GM13977 (cell line): ENCODE measurements at regions not wholly inside any gene's neighbourhood (a gene's known extent, or its start where the extent isn't known, plus 50 kb on each side); places are given as distances from the start of the nearest gene placed in this dataset.

Experiments used
- DNase-seq: peaks from one replicate; pipeline ENCODE4 v3.0.0; 2012; ENCODE audit warnings: low spot score
- in situ Hi-C: fragments of 300-500 bp; cut with MboI; formaldehyde crosslinking; loops from one replicate; pipeline ENCODE4 v1.12.0; 2022; ENCODE audit warnings: low sequenced_read_pairs, low pct_unique_long_range_greater_than_20kb, mixed read lengths, inconsistent platforms; ENCODE audit not compliant: unreplicated experiment
- TF ChIP-seq, protein P1 (sequence below): IDR thresholded peaks from 2 replicates; pipeline ENCODE4 v1.5.1; 2012; ENCODE audit warnings: mild to moderate bottlenecking, control low read depth; ENCODE audit not compliant: insufficient read depth; ENCODE audit errors: extremely low read depth, missing control alignments

DNA sequence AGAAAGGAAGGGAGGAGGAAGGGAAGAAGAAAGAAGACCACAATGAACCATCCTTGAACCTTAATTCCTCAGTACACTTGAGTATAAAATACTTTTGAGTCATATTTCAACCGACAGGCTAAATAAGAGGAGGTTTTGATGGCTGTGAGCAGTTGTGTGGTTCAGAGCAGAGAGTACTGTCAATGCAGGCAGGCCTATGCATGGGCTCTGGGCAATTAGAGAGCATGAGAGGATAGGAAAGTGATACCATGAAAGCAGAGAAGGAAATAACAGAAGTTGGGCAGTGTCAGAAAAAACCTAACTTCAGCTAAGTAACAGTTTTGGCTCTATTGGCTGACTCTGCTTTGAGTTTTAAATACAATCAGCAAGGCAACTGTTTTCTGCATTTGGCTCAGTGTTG, 123.6 kb upstream of the STK17B start:
- DNase-seq, result no peak
- in situ Hi-C loops, result loop anchor here (25.0 kb wide), 1 partner anchor 467 kb away; no protein-coding TSS in a partner anchor
- TF ChIP-seq, protein P1, sequence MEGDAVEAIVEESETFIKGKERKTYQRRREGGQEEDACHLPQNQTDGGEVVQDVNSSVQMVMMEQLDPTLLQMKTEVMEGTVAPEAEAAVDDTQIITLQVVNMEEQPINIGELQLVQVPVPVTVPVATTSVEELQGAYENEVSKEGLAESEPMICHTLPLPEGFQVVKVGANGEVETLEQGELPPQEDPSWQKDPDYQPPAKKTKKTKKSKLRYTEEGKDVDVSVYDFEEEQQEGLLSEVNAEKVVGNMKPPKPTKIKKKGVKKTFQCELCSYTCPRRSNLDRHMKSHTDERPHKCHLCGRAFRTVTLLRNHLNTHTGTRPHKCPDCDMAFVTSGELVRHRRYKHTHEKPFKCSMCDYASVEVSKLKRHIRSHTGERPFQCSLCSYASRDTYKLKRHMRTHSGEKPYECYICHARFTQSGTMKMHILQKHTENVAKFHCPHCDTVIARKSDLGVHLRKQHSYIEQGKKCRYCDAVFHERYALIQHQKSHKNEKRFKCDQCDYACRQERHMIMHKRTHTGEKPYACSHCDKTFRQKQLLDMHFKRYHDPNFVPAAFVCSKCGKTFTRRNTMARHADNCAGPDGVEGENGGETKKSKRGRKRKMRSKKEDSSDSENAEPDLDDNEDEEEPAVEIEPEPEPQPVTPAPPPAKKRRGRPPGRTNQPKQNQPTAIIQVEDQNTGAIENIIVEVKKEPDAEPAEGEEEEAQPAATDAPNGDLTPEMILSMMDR, result no peak

DNA sequence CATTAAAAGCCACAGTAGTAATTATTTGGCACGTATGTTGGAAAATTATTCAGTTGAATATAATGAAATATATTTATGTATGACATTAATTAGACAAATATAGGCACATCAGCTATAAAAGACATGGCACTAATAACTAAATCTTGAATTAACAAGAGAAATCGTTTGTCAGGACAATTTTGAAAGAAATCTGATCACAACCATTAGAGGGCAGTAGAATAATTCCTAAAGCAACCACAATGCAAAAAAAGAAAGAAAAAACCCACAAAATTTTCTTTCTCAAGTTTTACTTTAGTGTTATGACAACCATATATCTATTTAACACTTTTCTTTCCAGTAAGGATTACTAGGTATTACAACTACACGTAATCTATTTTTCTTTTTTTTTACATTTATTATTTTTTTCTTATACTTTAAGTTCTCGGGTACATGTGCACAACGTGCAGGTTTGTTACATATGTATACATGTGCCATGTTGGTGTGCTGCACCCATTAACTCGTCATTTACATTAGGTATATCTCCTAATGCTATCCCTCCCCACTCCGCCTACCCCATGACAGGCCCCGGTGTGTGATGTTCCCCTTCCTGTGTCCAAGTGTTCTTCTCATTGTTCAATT, 126.8 kb upstream of the STK17B start:
- in situ Hi-C loops, result loop anchor here (25.0 kb wide), 1 partner anchor 464 kb away; no protein-coding TSS in a partner anchor
- TF ChIP-seq, protein P1, result peak; percentile 45
- peak; percentile 19 for DNase-seq

DNA sequence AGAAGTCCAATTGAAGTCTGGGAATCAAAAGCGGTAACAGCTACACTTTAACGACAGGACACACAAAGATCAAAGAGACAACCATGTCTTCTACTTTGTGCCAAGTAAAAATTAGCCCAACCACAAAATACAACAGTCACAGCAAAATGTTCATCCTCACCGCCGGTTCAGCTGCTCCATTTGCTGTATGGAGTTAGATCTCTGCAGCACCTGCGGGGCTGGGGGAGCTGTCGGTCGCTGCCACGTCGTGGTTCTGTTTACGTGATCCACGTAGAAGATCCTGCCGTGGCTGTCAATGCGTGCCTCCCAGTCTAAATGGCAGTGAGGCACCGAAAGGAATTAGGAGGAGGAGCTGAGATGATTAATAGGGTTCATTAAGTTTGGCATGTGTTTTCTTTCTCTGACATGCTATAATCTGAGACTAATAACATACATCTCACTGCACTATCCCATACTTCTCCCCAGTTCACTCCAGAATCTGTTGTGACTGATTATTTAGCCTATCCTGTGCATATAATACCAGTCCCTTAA, 136.5 kb upstream of the STK17B start:
- TF ChIP-seq, protein P1, result no peak
- in situ Hi-C loops, result no loop called here
- DNase-seq, result no peak

DNA sequence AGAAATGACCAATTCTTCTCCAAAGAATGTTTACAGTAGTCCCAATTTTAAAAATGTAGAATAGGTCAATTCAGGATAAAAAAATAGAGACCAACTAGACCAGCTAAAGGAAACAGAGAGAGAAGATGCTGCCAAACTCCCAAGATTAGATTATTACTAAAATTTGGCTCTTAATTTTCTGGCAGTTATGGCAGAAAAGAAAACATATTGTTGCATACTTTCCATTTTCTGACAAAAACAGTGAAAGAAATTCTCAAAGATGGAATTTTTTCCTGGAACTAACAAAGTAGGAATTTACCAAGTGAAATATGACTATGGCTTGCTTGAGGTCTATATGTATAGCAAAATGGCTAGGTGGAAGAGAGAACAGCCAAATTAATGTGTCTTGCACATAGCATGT, 138.3 kb upstream of the STK17B start:
- no peak for DNase-seq
- in situ Hi-C loops, result no loop called here
- TF ChIP-seq, protein P1, result no peak

DNA sequence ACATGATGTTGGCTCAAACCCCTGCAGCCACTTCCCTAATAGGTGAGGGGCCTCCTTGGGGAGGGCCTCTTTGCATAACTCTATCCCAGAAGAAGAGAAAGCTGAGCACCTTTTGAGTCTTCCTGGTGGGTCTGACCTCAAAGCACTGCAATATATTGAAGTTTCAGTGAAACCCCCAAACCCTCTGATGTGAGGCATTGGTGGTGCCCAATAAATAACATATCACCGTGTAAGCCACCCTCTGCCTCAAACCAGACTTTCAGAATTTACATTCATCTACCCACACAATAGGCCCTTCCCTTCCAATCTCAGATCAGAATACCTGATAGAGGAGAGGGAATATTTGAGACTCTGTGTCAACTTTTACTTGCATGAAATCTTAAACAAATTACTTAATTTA, 142.8 kb upstream of the STK17B start:
- DNase-seq, result no peak
- TF ChIP-seq, protein P1, result no peak
- in situ Hi-C loops, result no loop called here

DNA sequence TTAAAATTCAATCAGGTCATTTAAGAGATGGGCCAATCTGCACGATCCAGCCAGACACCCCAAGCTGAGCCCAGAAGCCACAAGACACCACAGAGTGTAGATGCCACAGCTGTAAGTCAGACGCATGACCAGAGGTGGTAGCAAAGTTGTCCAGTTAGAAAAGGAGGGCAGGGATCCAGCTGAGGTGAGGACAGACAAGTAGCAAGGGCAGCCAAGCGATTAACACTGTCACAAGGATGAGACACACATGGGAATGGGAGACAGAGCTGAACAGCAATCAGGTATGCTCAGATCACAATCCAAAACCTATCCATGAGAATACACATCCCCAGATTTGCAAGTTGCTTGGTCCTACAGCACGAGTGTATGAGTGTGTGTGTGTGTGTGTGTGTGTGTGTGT, 143.4 kb upstream of the STK17B start:
- TF ChIP-seq, protein P1, result no peak
- no peak for DNase-seq
- in situ Hi-C loops, result no loop called here
